A673 (cell line): ENCODE measurements at regions not wholly inside any gene's neighbourhood (a gene's known extent, or its start where the extent isn't known, plus 50 kb on each side); places are given as distances from the start of the nearest gene placed in this dataset.

Source experiments
- BruUV-seq: library from RNA; stranded (reverse); fragments of 400-500 nt; replicated peaks from 2 replicates; lab custom pipeline; 2021; lab: Mats Ljungman, UMichigan
- CTCF ChIA-PET: fragments of 300-600 bp; sonication (Branson Sonifier 250); formaldehyde crosslinking; loops from one replicate; lab custom pipeline; 2022; ENCODE audit warnings: antibody characterized with exemption; lab: Charles Lee
- POLR2A ChIA-PET: fragments of 300-600 bp; sonication (Branson Sonifier 250); formaldehyde crosslinking; loops from one replicate; lab custom pipeline; 2022; ENCODE audit warnings: antibody characterized with exemption; ENCODE audit not compliant: low non-redundant PET; lab: Charles Lee
- DNase-seq: peaks from one replicate; pipeline ENCODE4 v3.0.0-alpha.2; 2015; ENCODE audit warnings: low spot score
- H3K27ac ChIP-seq: fragments of 200-600 bp; sonication (generic); 2 replicates; pipeline ENCODE4 v1.5.1; 2016; ENCODE audit warnings: mixed run types, low read depth, mild to moderate bottlenecking, mixed read lengths, antibody characterized with exemption, low read length; ENCODE audit not compliant: poor library complexity, severe bottlenecking
- H3K27me3 ChIP-seq: fragments of 200-600 bp; sonication (generic); replicated peaks from 2 replicates; pipeline ENCODE4 v1.6.1; 2017; ENCODE audit warnings: mixed run types, low read depth, mild to moderate bottlenecking, mixed read lengths, antibody characterized with exemption, low read length; ENCODE audit not compliant: insufficient read depth, poor library complexity
- H3K36me3 ChIP-seq: fragments of 200-600 bp; sonication (generic); 2 replicates; pipeline ENCODE4 v1.6.1; 2016; ENCODE audit warnings: mixed run types, mild to moderate bottlenecking, mixed read lengths, antibody characterized with exemption, low read length; ENCODE audit not compliant: insufficient read depth, poor library complexity, severe bottlenecking
- H3K4me1 ChIP-seq: fragments of 200-600 bp; sonication (generic); 2 replicates; pipeline ENCODE4 v1.6.1; 2017; ENCODE audit warnings: mixed run types, mild to moderate bottlenecking, mixed read lengths, antibody characterized with exemption, low read length; ENCODE audit not compliant: insufficient read depth, poor library complexity, severe bottlenecking
- H3K4me3 ChIP-seq: fragments of 200-600 bp; sonication (generic); 2 replicates; pipeline ENCODE4 v1.5.1; 2016; ENCODE audit warnings: low read depth, mixed run types, mild to moderate bottlenecking, mixed read lengths, low read length; ENCODE audit not compliant: poor library complexity, severe bottlenecking
- H3K9me3 ChIP-seq: fragments of 200-600 bp; sonication (generic); 2 replicates; pipeline ENCODE4 v1.6.1; 2016; ENCODE audit warnings: mixed run types, low read depth, mild to moderate bottlenecking, mixed read lengths, antibody characterized with exemption, low read length; ENCODE audit not compliant: poor library complexity, severe bottlenecking
- CTCF ChIP-seq: fragments of 300-800, 200-600 bp; sonication (generic); conservative IDR thresholded peaks from 2 replicates; pipeline ENCODE4 v1.5.1; 2017; ENCODE audit warnings: low read depth, mild to moderate bottlenecking, antibody characterized with exemption, low read length, moderate library complexity, mixed read lengths
- EZH2 ChIP-seq: fragments of 200-600 bp; sonication (generic); IDR thresholded peaks from 2 replicates; pipeline ENCODE4 v1.6.1; 2017; ENCODE audit warnings: borderline replicate concordance, low read depth, mild to moderate bottlenecking, mixed read lengths, antibody characterized with exemption, low read length; ENCODE audit not compliant: poor library complexity, severe bottlenecking
- intact Hi-C: fragments of 100-400 bp; cut with micrococcal nuclease; formaldehyde crosslinking; loops from one replicate; pipeline ENCODE4 v1.10.0; 2022; ENCODE audit not compliant: unreplicated experiment

GRCh38 chr10:118957443-118957825 is 72.1 kb upstream of the NANOS1 start:
- H3K9me3 ChIP-seq: no peaks in the 10 kb centered on the region
- H3K4me1 ChIP-seq: no peaks in the 10 kb centered on the region
- H3K4me3 ChIP-seq: no peak overlapping the region
- intact Hi-C loops: no loop called here
- ChIA-PET POLR2A (no interaction called here), CTCF (no interaction called here)
- no peaks in the 10 kb centered on the region for H3K27me3 ChIP-seq
- TF ChIP-seq CTCF: no peak
- no peak for TF ChIP-seq EZH2
- no peak overlapping the region for H3K27ac ChIP-seq
- no TSS peak for BruUV-seq
- no peaks in the 10 kb centered on the region for H3K36me3 ChIP-seq
- no peak for DNase-seq

- H3K4me1 ChIP-seq: no peaks in the 10 kb centered on the region
- BruUV-seq: no TSS peak
- DNase-seq: no peak
- H3K27me3 ChIP-seq: no peaks in the 10 kb centered on the region
- ChIA-PET CTCF (no interaction called here), POLR2A (no interaction called here)
- TF ChIP-seq EZH2 (no peak), CTCF (no peak)
- H3K27ac ChIP-seq: no peak overlapping the region
- intact Hi-C loops: no loop called here
- no peaks in the 10 kb centered on the region for H3K36me3 ChIP-seq
- no peak overlapping the region for H3K4me3 ChIP-seq
- no peaks in the 10 kb centered on the region for H3K9me3 ChIP-seq
Measured at GRCh38 chr10:118957966-118958365, 71.5 kb upstream of the NANOS1 start.

GRCh38 chr10:118958559-118958958 is 71.0 kb upstream of the NANOS1 start:
- Histone ChIP-seq H3K9me3 (no peaks in the 10 kb centered on the region), H3K27ac (no peak overlapping the region), H3K4me1 (no peaks in the 10 kb centered on the region), H3K4me3 (no peak overlapping the region), H3K36me3 (no peaks in the 10 kb centered on the region), H3K27me3 (no peaks in the 10 kb centered on the region)
- no TSS peak for BruUV-seq
- DNase-seq: no peak
- no peak for TF ChIP-seq CTCF
- TF ChIP-seq EZH2: no peak
- ChIA-PET CTCF (no interaction called here), POLR2A (no interaction called here)
- intact Hi-C loops: no loop called here
